RPMI7951 (cell line): ENCODE measurements at regions not wholly inside any gene's neighbourhood (a gene's known extent, or its start where the extent isn't known, plus 50 kb on each side); places are given as distances from the start of the nearest gene placed in this dataset.

Experiments
- DNase-seq: peaks from one replicate; pipeline ENCODE4 v3.0.0-alpha.2; 2012; ENCODE audit warnings: low read depth

DNA sequence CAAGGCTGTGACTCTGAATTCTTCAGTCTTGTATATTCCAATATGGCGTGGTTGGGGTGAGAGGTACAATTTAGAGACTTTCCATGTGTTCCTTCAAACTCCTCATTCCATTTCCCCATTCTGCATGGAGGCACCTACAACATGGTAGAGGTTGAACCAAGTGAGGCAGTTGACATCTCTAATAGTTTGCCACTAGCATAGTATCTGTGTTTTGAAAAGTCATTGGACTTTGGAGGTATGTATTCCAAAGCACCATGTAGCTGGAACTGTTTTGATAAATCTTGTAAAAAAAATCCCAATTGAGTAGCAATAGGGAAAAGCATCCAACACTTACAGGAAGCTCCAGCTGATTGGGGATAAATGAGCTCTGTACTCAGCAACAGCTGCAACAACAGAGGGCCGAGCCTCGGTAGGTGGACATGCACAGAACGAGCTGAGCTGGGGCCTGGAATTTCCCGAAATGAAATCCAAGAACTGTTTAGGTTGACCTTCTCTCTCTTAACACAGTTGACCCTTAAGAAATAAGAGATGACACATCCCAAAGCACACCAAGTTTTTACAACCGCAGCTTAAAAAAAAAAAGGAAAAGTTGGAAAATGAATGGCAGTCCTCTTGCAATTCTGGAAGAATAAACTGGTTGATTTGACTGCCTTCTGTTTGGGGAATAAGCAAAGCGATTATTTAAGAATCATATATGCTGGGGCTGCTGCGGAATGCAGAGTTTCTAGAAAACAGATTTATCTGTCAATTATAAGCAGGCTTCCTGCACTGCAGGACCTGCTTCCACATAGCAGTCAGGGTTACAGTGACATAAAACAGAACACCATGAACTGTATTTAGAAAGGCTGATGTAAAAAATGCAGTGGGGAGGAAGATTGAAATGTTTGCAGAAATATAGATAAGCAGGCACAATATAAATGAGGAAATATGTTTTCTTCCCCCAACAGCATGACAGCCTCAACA is 194.6 kb upstream of the KRR1 start:
- DNase-seq: peak; percentile 98

DNA sequence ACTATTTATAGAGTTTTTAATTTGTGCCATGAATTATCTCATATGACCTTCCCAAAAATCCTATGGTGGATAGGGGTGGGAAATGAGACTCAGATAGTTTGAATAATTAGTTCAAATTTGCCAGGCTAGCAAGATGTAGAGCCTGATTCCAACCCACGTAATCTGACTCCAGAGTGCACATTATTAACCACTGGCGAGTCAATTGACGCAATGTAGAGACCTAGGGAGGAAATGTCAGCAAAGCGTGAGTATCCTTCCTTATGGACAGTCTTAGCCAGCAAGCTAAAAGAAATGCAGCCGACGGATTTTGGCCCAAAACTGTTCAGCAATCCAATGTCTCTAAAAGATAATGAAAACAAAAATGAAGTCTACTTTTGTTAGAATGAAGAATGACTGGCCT is 193.3 kb upstream of the KRR1 start:
- DNase-seq: peak; percentile 79

DNA sequence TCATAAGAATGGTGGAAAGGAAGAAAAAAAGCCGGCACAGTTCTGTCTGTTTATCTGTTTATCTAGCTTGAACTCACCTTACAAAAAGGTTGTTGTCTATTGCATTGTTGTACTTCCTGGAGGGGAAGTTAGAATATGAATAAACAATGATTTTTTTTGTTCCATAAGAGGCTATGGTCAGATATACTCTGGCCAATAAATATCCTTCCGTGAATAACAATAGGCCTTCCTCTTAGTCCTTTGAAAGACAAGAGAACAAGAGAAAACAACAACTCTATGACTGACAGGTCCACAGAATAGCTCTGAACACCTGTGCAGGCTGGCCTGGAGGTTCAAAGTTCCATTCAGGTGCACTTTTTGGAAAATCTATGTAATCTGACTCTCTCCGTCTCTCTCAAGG is 192.8 kb upstream of the KRR1 start:
- DNase-seq: no peak

DNA sequence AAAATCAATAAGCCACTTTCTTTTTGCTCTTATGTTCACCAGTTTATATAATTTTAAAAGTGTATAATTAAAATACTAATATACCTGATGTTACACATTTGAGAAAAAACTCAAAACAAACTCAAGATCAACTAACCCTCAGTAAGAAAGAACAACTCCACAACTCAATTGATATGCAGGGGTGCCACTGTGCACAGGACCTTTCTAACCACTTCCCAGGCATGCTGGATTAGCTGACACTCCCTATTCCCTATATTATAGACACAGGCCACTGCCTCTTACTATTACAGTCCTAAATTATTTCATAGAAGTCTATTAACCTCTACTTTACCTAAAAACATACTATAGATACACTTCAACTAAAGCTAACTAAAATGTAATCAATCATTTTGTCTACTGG is 191.7 kb upstream of the KRR1 start:
- DNase-seq: no peak

DNA sequence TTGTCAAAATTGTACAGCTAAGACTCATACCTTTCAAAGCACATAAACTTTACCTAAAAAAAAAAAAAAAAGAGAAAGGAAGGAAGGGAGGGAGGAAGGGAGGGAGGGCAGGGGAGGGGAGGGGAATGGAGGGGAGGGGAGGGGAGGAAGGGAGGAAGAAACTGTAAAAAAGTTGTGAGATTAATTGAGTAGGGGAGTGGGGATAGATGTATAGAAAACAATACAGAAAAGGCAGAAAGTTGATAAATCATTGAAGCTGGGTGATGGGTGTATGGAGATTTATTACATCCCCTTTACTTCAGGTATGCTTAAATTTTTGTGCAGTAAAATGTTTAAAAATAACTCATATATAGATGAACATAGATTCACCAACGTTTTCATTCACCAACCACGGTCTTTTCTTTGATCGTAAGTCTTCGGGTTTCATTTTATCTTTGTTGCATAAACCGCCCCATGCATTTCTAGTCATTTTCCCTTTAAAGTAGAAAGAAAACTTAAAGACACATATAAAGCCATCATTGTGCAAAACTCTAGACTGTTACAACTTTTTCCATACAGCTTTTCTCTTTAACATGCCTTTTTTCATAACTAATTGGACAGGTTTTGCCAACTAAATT is 191.2 kb upstream of the KRR1 start:
- DNase-seq: no peak

DNA sequence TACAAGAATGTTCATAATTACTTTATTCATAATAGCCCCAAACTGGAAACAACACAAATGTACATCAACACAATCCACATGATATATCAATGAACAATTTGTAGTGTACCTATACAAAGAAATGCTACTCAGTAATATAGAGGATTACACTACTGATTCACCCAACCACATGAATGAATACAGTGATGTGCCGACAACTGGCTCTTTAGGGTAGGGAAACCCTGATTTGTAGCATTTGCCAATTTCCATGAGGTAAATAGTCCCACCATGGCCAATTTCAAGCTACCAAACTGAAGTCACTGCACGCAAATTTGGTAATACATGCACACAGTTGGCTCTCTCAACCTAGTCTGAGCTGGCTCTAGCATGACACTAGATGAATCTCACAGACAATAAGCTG is 190.4 kb upstream of the KRR1 start:
- DNase-seq: no peak

DNA sequence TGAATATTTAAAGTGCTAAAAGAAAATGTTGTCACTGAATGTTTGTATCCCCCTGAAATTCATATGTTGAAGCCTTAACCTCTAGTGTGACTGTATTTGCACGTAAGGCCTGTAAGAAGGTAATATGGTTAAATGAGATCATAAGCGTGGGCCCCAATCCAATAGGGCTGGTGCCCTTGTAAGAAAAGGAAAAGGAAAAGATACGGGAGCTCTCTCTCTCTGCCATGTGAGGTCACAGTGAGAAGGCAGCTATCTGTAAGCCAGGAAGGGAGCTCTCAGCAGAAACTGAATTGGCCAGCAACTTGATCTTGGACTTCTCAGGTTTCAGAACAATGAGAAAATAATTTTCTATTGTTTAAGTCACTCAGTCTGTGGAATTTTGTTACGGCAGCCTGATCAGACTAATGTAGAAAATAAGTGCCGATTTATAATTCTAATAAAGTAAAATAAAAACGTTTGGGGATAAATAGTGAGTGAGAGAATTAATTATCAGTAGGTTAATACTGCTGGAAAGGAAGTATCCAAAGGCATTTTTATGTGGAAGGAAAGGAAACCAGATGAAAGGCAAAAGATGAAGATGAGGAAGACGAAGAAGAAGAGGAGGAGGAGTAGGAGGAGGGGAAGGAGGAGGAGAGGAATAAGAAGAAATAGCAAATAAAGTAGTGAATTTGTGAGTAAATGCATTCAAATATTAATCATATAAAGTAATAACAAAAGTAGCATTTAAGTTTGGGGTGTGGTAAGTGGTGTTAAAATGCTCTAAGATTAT is 188.5 kb upstream of the KRR1 start:
- DNase-seq: peak; percentile 67

DNA sequence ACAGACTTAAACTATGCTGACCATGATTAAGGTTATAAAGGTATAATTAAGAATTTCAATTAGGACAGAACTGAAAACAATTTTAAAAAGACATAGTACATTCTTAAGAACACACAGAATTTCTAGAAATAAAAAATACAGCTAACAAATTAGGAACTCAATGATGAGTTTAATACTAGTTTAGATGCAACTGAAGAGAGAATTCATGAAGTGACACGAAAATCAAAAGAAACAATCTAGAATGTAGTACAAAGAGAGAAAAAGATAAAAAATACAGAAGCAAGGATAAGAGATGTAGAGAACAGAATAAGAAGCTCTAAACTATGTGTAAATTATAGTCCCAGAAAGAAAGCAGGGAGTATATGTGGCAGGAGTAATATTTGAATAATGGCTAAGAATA is 187.8 kb upstream of the KRR1 start:
- DNase-seq: no peak

DNA sequence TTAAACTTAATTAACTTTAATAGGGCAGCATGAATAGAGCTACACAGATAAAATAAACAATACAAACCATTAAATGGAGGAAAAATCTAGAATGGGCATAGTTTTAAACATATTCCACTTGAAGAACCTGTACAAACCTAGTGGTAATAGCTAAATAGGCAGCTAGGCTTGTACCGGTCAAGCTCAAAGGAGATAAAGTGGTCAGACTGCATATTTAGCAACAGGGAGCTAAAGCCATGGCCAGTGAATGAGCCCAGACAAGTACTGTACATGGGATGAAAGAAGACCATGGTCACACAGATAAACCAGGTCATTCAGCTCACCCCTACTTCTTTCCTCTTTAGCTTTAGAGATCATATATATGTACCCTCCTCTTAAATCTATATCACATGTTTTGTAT is 186.6 kb upstream of the KRR1 start:
- no peak for DNase-seq

DNA sequence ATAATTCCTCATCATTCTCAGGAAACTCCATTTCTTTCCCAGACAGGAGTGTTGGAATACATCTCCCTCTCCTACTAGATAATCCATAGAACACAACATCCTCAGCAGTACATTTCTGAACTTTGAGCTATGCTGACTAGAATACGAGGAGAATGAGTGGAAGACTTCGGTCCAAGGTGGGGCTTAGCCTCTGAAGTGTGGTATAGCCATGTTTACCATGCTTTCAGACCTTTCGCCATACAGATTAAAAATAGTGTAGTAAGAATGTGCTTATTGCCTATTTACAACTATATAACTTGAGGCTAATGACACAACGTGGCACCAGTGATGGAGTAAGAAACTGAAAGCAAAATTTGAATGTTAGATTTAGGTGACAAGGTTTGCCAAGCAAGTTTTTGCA is 184.5 kb upstream of the KRR1 start:
- DNase-seq: no peak

DNA sequence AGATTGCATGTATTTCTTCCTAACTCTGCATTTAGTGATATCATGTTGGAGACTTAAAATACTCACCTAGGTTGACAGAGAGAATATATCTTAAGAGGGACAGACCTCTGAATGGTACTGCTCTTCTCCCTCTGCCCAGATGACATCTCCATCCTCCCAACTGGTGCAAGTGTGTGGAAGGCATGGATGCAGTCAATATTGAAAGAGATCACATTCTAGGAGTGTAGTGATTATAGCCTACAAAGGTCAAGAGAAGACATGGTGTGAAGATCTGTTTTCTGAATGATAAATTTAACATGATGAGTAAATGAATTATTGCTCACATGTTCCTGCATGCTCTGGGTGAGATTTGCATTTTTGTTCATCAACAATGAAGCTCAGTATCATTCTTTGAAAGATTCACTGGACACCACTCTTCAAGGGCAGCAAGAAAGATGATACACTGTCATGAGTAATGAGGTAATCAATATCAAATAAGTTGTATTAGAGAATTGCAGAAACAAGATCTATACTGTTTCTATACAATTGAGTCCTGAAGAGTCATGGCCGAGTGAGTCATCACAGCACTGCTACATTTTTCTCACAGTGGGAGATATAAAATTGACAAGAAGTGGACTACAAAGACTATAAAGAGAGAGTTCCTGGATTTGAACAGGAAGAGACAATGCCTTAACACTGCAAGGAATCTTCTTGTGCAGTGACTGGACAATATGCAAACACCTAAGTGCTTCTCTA is 183.3 kb upstream of the KRR1 start:
- no peak for DNase-seq

DNA sequence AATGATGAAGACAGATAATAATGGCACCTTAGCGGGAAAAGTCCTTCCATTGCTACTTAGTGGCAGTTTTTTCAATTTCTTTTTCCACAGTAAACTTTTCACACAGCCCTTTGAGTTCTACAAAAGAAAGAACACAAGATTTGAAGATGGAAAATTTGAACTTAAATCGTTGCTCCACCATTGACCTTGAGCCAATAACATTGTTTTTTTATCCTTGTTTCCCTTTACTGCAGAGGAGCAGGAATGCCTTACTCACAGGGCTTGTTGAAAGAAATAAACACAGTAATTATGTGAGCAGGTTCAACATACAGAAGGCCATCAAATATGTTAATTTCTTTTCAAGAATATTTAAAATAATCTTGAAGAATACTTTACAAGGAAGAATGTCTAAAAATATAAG is 181.5 kb upstream of the KRR1 start:
- DNase-seq: no peak

DNA sequence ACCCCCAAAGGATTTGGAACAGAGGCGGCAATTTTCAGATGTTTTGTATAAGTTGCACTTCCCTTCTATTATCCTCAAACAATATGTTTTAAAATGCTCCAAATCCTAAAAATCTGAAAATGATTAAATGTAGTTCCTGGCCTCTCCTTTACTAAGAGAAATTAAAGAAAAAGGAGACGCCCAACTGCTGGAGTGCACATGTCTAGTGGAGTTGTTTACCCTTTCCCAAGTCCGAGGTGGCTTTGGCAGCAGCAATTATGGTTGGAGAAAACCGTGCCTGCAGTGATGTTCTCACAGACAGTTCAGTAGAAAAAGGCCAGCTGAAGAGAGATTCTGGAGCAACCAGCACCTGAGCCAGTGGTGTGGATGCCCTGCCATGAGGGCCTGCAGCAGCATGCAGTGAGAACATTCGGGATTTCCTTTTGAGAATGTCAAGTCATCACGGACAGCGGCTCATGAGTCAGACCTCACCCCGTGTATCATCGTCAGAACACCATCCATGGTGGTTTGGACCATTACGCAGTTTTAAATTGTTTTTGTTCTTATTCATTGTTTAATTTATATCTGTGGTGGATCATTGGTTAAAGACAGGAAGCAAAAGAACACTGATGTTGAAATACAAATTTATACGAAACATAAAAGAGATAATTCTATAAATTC is 179.0 kb upstream of the KRR1 start:
- DNase-seq: peak; percentile 94

DNA sequence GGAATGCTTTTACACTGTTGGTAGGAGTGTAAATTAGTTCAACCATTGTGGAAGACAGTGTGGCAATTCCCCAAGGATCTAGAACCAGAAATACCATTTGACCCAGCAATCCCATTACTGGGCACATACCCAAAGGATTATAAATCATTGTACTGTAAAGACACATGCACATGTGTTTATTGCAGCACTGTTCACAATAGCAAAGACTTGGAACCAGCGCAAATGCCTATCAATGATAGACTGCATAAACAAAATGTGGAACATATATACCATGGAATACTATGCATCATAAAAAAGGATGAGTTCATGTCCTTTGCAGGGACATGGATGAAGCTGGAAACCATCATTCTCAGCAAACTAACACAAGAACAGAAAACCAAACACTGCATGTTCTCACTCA is 174.8 kb upstream of the KRR1 start:
- DNase-seq: peak; percentile 35

DNA sequence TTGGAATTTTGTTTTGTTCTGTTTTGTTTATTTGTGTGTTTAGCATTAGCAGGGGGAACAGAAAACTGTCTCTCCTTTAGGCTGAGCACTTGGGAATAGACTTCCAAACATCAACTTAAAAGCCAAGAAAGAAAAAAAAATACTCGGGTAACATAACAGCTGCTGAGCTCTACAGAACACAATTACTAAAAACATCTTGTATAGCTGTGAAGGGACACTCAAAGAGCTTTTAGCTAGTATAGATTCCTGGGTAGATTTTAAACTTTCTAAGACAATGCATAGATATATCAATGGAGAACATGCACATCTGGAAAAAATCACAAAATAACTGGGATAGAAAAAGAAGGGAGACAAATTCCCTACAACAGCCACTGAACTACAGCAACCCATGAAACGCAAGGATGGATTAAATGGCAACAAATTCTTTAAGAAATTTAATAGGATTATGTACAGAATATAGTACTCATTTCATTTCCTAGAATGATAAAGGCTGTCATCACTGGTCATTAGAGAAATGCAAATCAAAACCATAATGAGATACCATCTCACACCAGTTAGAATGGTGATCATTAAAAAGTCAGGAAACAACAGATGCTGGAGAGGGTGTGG is 174.3 kb upstream of the KRR1 start:
- no peak for DNase-seq

DNA sequence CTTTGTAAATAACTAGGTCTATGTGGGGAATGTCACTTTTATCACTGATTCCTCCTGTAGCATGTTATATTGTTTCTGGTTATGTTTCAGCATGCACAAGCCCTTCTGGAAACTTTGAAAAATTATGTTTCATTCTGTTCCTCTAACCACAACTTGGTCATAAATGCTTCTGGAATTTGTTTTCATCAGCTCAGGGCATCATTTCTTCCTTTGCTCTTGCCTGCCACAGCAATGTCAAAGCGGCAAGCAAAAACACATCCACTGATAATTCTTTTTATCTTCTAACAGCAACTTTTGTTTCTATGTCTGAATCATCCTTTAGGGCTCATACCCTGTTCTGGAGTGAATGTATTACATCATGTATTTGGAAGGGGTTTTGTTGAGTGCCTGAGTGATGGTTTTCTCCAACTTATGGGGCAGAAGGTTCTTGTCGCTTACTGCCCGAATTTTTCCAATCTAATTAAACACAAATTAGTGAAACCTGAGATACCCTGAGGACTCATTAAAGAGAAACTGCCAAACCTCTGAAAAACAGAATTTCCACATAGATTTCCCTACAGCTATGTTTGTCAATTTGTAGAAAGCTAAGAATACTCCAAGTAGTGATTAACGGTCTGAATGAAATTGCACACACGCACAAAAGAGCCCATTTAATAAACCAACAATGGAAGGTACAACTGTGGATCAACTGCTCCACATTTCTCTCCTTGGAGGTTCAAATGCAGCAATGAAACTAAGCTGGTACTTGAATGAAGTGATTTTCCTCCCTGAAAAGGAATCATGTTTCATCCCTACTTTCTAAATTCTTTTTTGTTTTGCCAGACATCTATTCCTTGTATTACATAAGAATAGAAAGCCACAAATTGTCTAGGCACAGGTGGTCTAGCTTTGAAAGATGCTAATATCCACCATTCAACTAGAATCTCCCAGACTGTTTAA is 173.5 kb upstream of the KRR1 start:
- DNase-seq: peak; percentile 65

DNA sequence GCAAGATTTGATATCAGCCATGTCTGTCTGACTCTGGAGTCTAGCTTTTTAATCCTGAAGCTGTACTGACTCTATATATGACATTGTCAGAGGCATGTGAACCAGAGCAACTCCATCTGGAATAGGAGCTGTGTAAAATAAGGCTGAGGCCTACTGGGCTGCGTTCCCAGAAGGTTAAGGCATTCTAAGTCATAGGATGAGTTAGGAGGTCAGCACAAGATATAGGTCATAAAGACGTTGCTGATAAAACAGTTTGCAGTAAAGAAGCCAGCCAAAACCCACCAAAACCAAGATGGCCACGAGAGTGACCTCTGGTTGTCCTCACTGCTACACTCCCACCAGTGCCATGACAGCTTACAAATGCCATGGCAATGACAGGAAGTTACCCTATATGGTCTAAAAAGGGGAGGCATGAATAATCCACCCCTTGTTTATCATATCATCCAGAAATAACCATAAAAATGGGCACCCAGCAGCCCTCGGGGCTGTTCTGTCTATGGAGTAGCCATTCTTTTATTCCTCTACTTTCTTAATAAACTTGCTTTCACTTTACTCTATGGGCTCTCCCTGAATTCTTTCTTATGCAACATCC is 172.7 kb upstream of the KRR1 start:
- peak; percentile 69 for DNase-seq

DNA sequence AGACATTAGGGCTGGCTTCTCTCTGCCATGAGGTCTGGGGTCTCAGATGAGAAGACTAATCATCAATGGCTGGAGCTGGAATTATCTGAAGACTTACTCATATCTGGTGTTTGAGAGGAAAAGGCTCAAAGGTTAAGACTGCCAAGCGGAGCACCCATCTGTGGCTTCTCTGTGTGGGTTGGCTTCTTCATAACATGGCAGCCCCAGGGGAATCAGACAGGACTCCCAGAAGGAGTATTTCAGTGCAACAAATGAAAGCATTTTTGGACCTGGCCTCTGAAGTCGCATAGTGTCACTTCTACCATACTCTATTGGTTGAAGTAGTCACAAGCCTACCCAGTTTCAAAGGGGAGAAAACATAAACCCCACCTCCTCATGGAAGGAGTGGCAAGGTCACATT is 171.8 kb upstream of the KRR1 start:
- peak; percentile 39 for DNase-seq

DNA sequence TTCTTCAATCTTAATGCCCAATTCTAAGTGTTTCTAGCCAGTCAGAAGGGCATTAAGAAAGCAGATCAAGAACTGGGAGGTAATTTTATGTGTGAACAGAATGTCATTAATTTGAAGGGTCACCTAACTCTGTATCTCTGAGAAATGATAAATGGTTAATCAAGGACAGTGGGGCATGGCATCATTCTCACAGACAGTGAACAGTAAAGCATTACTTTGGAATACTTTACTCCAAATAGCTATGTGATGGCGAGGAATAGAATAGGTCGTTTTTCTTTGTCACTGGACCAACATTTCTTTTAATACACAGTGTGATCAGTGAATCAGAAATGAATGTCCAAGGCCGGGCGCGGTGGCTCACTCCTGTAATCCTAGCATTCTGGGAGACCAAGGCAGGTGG is 166.1 kb upstream of the KRR1 start:
- DNase-seq: no peak
